ENCODE measurements at regions not wholly inside any gene's neighbourhood (a gene's known extent, or its start where the extent isn't known, plus 50 kb on each side); places are given as distances from the start of the nearest gene placed in this dataset.

GRCh38 chr6:118722829-118723813, 71.7 kb upstream of the CEP85L start:
- no peak for TF ChIP-seq CTCF (IDR thresholded peaks at IDR 0.05)
- no peak for TF ChIP-seq EP300 (IDR thresholded peaks at IDR 0.05; ENCODE audit: low read depth)
- TF ChIP-seq POLR2A (IDR thresholded peaks at IDR 0.05), result no peak
- TF ChIP-seq POLR2AphosphoS5 (IDR thresholded peaks at IDR 0.05), result no peak

All from transverse colon (tissue), 4 donors.